ENCODE measurements at regions not wholly inside any gene's neighbourhood (a gene's known extent, or its start where the extent isn't known, plus 50 kb on each side); places are given as distances from the start of the nearest gene placed in this dataset.

DNA sequence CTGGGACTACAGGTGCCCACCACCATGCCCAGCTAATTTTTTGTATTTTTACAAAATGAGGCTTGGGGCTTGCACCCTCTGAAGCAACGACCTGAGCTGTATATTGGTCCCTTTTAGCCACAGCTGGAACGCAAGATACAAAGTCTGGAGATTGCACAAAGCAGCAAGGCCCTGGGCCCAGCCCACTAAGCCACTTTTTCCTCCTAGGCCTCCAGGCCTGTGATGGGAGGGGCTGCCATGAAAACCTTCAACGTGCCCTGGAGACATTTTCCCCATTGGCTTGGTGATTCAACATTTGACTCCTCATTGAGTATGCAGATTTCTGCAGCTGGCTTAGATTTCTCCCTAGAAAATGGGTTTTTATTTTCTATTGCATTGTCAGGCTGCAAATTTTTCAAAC is 69.2 kb downstream of the CYB561 start:
- TF ChIP-seq, protein P1, sequence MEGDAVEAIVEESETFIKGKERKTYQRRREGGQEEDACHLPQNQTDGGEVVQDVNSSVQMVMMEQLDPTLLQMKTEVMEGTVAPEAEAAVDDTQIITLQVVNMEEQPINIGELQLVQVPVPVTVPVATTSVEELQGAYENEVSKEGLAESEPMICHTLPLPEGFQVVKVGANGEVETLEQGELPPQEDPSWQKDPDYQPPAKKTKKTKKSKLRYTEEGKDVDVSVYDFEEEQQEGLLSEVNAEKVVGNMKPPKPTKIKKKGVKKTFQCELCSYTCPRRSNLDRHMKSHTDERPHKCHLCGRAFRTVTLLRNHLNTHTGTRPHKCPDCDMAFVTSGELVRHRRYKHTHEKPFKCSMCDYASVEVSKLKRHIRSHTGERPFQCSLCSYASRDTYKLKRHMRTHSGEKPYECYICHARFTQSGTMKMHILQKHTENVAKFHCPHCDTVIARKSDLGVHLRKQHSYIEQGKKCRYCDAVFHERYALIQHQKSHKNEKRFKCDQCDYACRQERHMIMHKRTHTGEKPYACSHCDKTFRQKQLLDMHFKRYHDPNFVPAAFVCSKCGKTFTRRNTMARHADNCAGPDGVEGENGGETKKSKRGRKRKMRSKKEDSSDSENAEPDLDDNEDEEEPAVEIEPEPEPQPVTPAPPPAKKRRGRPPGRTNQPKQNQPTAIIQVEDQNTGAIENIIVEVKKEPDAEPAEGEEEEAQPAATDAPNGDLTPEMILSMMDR (IDR thresholded peaks at IDR 0.05; ENCODE audit: low read depth, low read length) = no peak
- H3K4me3 ChIP-seq (ENCODE audit: low read depth, low read length) = no peak overlapping the region

DNA sequence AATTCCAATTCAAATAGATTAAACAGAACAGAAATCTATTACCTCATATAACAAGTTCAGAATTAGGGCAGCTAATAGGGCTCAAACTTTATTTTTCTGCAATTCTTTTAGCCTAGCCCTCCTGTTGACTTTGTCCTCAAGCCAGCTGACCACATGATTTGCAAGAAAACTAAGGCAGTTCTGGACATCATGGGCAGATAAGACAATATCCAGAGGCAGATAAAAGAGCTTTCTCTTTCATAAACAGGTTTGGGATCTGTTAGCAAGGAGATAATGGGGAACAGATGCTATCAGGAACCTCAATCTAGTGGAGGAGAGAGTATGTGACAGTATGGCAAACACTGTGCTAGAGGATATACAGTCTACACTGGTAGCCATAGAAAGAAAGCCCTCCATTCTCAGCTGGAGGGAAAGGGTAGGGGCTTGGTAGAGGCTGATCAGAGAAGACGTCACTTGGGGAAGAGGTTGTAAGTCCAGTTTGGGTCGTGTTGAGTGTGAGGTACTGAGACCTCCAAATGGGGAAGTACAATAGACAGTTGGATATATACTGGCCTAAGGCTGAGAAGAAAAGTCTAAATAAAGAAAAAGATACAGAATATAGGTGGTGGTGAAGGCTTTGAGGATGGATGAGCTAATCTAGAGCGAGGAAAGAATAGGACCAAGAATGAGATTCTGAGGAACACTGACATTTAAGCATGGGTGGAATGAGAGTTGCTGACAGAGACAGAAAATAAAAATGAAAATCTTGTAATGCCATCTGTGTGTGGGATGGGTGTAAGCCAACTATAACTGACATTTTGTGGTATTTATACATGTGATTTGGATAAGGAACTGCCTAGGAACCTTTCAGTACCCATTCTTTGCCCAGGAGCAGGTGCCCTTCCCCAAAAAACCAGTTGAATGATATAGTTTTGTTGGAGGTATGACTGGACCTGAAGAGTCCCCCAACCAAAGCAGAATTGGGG is 67.4 kb downstream of the CYB561 start:
- TF ChIP-seq, protein P1 (IDR thresholded peaks at IDR 0.05; ENCODE audit: low read depth, low read length) = no peak
- no peak overlapping the region for H3K4me3 ChIP-seq (ENCODE audit: low read depth, low read length)

DNA sequence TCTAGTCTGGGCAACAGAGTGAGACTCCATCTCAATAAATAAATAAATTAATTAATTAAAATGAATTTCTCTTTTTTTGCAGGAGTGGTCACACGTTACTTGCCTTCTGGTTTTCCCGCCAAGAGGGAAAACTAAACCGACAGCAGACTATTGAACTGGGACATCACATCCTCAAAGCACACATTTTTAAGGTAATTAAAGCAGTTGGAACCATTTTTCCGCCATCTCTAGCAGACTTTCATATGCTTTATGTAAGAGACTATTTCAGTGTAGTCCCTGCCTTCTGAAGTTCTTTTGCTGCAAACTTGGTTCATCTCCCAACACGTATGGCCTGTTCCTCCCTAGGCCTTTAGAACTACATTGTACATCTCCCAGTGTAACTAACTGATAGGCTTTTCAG is 66.5 kb downstream of the CYB561 start:
- H3K4me3 ChIP-seq (ENCODE audit: low read depth, low read length) = no peak overlapping the region
- TF ChIP-seq, protein P1 (IDR thresholded peaks at IDR 0.05; ENCODE audit: low read depth, low read length) = no peak

DNA sequence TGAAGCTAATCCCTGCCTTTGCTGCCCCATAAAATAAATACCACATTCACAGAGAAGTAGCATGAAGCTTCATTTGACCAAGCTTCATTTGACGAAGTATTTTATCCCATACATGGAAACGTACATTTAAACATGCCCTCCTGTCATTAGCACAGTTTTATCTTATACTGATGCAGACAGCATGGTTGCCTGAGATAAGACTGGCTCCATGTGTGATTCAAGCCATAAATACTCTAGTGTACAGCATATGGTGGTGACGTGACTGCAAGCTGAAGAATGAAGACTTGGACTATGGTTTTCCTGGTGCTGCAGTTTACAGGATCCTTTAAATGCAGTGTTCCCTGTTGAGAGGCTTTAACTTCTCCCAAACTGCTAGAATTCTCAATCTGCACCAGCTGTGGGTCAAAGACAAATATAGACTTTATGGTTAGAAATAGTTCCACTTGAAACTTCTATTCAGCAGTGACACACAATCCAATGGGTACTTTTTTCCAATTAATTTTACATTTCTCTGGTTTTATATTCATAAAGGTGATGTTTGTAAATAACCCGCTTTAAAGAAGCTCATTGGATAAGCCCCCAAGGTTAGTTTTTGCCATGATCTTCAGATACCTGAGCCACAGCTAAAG is 64.9 kb downstream of the CYB561 start:
- TF ChIP-seq, protein P1 (IDR thresholded peaks at IDR 0.05; ENCODE audit: low read depth, low read length) = no peak

DNA sequence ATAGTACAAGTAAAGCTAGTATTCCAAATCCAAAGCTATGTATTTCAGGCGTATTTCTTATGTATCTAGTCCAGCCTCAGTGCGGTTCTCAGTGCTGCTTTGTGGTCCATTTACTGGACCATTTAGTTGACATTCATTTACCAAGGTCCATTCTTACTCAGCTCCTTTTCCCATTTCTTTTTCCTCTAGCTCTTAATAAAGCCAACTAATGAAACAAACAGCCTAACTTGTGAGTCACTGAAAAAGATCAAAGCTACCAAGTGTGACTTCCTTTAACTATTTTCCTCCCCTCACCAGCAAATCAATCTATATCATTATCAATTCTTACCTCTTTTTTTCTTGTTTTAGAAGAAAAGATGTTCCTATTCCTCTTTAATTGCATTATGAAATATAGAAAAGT is 64.0 kb downstream of the CYB561 start:
- H3K4me3 ChIP-seq (ENCODE audit: low read depth, low read length) = no peak overlapping the region
- TF ChIP-seq, protein P1 (IDR thresholded peaks at IDR 0.05; ENCODE audit: low read depth, low read length) = no peak

More for the DNA sequence above, 64.9 kb downstream of the CYB561 start:
- no peak overlapping the region for H3K4me3 ChIP-seq (ENCODE audit: low read depth, low read length)

All from WI38 (cell line).